LoVo (cell line): ENCODE measurements at regions not wholly inside any gene's neighbourhood (a gene's known extent, or its start where the extent isn't known, plus 50 kb on each side); places are given as distances from the start of the nearest gene placed in this dataset.
"Not testable (repeated sequence)": the region's sequence is repeated elsewhere in the genome, so short reads cannot be mapped to it uniquely, and the experiment has no call there.

Experiments
- DNase-seq: peaks from one replicate; pipeline ENCODE4 v3.0.0-alpha.2; 2016; ENCODE audit warnings: low spot score

DNA sequence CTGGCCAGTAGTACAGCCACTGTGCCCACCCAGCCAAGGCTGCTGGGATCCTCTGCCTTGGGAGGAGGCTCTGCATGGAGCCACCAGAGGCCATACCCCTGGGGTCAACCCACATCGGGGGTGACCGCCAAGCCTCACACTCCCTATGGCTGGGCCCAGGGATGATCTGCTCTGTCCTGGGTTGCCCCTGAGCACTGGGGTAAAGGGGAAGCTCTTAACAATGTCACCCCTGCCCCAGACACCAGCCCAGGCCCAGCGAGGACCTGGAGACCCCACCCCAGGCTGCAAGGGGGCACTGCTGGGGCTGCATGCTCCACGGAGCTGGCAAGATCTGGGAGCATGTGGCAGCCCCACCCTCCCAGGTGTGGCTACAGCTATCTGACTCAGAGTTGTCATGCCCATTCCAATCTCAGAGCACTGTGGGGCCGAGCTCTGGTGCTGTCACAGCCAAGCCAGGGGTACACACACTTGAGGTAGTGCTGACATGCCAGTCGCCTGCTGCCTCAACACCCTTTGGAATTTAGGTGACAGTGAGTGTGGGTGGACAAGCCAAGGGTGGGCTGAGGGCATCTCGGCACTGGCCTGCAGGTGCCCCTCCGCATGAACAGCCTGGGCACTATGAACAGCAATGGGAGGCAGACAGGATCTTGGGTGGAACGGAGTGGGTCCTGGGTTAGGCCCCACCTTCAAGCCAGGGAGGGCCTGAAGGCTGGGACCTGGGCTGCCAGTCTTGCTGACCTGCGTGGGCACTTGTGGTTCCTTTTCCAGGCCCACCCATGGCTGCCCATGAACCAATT, 427.7 kb downstream of the LRRIQ3 start:
- DNase-seq, result no peak

DNA sequence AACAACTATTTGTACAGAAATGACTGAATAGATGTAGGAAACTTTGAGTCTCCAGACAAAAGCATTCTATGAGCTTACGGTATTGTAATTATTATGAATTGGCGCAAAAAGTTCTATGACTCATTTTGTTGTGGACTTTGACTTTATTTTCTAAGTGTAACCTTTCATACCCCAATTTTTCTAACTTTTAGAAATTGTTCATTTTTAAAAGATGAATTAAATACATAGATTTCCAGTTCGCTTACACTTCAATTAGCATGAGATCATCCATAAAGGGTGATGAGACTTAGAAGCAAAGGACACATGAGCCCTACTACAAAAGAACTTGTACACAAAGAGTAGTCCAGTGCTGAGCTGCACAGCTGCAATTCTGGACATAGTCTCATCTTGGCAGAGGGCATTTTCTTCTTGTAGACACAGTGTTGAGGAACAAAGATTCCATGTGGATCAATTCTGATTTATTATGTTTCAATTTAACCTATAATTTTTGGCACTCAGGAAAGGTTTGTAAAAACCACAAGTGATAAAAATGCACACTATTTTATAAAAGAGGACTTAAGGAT, 431.1 kb downstream of the LRRIQ3 start:
- DNase-seq, result no peak

DNA sequence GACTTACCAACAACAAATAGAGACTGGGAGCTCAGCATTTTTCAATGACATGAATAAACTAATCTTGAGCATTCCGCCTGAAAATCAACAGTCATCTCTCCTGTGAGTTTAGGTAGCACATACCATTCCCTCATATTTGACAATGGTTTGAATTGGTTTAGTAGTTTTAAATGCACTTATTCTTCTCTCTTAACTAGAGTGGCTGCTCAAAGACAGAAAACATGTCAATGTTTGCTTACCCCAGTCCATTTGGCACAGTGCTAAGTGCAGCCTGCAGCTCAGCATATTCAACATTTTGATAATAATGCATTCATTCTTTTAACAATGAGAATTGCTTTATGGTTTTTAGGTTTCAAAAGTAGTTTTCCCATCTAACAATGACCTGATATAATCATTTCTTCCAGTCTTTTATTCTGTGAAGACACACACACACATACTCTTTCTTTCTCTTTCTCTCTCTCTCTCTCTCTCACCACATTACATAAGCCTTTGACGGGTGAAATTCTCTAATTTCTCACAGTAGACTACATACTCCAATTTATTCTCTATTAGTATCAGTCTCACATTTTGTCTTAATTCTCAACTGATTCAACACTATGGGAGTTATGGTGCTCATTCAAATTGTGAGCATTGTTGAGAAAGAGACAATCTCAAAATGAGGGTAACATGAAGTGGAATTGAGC, 432.3 kb downstream of the LRRIQ3 start:
- no peak for DNase-seq

DNA sequence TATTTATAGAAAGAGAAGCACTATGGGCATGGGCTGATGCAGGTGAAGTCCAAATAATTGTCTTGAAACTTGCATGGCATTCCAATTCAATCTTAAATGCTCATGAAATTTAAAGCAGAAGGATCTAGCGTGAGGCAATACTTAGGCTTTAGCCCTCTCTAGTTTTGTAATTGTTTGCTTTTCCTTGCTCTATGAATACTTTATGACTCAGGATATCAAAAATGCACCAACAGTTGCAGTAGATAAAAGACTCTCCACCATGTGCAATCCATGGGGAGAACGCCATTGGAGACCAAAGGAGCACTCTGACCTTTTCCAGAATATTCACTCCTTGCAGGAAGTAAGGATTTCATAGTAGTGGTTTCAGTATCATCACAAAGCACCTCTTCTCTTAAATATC, 436.4 kb downstream of the LRRIQ3 start:
- DNase-seq, result no peak

DNA sequence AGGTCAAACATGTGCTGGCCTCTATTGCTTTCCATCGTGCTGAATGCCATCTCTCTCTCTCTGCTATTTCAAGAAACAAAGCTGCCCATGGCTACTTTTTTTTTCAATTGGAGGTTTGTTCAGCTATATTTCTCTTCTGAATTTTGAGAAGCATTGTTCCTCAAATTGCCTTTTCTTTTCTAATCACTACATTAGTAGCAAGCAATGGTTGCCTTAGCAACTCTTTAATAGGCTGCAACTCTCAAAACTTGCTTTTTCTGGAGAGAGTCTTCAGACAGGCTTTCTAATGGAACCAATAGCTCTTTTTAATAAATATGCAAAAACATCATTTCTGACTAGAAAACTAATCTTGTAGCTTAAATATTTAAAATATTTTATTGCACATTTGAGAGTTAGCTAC, 439.0 kb downstream of the LRRIQ3 start:
- no peak for DNase-seq

DNA sequence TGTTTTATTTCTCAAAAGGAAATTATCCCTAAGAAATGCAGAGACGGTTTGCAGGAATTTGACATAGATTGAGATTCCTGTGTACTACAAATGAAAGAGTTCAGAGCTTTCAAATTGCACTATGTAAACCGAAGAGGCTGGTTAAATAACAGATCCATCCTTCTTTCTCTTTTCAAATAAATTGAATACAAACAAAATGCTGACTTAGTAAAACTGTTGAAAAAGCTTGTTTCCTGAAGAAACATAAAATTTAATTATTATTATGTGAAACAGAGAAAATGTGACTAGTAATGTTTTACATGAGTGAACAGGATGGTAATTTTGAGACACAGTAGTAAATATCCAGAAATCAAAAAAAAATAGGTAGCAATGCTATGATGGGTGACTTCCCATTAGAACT, 441.2 kb downstream of the LRRIQ3 start:
- no peak for DNase-seq

DNA sequence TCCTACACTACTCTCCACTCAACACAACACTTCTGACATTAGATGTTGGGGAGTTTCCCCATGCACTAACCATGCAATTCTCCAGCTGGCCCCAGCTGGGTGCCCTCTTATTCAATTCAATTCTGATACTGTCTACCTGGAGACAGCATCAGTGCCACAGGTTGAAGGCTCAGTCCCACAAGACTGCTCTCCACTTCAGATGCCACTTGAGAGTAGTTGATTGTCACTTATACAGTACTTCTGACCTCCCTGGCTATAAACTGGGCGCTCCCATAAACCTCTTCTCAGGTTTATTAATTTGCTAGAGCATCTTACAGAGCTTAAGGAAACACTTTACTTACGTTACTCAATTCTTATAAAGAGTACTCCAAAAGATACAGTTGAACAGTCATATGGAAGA, 442.3 kb downstream of the LRRIQ3 start:
- DNase-seq, result no peak

DNA sequence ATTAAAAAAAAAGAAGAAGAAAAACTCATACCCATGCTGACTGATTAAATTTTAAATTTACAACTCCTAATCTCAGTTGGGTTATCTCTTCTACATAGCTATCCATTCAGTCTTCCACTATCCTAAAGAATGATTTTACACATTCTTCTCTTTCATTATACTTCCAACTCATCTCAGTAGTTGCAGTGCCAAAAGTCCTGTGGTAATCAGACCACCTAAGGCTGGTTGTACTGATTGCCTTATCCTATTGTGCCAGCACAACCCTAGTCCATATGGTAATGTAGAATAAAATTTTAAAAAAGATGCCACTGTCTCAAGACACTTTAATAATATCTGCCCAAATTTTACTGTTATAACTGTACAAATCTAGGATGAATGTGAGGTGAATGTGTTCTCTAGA, 448.0 kb downstream of the LRRIQ3 start:
- no peak for DNase-seq

DNA sequence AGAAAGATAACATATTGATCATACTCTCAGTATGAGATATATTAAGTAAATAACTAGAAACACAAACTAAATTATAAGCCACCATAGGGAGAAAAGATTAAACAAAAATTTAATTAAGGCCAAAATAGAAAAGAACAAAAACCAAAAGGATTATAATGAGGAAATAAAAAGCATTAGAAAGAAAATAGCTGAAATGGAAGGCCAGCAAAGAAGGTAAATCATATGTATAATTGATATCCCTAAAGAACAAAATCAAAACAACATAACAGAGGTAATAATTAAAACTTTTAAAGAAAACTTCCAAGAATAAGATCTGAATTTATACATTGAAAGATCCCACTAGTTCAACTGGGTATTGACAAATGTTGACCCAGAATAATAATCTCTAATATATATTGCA, 453.0 kb downstream of the LRRIQ3 start:
- no peak for DNase-seq

DNA sequence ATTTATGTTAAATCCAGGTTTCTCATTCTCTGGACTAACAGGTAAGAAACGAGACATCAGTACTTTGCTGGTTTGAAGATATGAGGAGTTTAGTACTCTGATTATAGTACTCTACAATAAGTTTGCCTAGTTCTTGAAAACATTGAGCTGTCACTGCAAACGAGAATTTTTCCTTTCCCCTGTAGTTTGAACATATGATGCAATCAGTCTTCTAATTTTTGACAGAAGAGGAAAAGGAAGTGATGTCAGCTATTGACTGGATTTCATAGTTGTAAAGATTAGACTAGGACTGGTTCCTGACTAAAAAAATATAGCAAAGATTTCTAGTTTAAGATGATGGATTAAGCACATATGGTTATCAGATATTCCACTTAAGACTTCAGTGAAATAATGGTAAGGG, 461.9 kb downstream of the LRRIQ3 start:
- DNase-seq, result no peak

DNA sequence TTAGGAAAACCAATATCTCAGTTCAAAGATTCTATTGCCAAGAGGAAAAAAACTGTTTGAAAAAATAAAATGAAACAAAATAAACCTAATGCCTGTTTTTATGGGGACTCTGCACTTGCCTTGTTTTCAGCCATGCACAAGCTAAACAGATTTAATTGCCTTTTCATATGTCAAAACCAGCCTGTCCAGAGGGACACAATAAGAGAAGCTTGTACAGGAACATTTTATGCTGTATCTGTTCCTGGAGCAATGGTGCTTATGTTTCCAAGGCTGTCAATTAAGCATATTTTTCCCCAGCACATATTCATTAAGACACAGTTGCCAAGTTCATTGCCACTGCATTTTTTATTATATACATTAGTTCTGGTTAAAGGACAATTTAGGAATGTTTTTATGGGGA, 470.9 kb downstream of the LRRIQ3 start:
- DNase-seq, result no peak

DNA sequence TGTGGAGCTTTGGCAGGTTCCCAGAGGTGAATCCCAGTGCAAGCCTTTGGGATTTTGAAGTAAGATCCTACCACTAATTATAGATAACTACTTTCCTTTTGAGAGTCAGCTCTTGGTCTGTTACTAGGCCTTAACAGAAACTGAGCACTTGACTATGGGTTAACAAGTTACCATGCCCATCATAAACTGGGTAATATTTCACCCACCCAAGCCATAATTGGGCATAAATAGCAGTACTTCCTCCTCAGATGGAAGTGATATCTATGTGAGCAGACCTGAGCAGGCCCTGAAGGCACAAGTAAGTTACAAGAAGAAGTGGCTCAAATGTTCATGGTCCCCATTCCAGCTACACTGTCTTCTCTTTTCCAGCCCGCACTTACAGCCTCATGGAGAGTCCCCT, 475.9 kb downstream of the LRRIQ3 start:
- no peak for DNase-seq

DNA sequence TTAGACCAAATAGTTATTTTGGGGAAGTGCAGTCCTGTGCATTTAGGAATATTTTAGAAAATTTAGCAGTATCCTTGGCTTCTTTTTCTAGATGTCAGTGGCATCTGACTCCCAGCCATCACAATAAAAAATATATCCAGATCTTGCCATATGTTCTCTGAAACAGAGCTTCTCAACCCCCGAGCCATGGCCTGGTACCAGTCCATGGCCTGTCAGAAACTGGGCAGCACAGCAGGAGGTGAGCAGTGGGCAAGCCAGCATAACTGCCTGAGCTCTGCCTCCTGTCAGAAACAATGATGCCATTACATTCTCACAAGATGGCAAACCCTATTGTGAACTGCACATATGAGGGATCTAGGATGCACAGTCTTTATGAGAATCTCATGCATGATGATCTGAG, 480.0 kb downstream of the LRRIQ3 start:
- DNase-seq, result no peak

DNA sequence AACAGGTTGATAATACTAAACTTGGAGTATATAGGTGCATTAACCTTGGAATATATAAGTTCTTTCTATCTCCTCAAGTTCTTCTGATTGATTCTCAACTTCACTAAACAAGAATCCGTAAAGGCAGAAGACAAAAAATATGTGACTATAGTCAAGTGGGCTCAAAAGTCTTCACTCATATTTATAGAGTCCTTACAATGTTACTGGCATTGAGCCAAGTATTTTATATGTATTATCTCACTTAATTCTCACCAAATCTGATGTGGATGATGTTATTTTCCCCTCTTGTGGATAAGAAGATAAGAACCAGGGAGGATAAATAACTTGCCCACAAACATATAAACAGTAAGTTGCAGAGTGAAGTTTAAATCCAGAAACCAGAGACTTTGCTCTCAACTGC, 486.9 kb downstream of the LRRIQ3 start:
- DNase-seq, result no peak

DNA sequence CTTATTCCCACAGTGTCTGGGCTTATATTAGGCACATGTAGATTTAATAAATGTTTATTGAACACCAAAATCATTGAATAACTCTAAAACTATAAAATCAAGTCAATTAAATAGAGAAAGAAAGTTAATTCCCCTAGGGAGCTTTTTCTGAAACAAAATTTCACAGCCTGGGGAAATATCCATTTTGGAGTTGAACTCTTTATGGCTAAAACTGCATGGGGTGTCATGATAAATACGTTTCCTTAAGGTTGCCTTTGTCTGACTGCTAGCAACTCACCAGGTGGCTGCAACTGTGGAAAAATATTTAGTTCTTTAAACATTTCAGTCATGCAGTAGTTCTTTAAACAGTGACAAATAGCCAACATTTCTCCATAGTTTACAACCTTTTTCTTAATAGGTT, 496.1 kb downstream of the LRRIQ3 start:
- no peak for DNase-seq

DNA sequence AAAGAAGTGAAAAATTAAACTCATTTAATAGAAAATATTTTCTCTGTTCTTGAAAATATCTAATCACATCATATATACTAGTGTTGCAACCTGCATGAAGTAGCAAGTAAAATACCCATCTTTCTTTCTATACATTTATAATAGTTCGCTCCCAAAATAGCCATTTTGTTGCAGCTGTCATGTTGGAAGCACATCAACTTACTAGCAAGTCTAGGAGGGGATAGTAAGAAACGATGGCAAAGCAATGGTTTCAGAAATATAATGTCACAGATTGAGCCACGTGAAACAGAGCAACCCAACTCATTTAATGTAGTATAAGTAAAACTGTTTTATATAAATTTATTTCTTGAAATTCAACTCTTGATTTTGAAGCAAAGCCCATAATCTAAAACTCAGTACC, 521.8 kb downstream of the LRRIQ3 start:
- no peak for DNase-seq

DNA sequence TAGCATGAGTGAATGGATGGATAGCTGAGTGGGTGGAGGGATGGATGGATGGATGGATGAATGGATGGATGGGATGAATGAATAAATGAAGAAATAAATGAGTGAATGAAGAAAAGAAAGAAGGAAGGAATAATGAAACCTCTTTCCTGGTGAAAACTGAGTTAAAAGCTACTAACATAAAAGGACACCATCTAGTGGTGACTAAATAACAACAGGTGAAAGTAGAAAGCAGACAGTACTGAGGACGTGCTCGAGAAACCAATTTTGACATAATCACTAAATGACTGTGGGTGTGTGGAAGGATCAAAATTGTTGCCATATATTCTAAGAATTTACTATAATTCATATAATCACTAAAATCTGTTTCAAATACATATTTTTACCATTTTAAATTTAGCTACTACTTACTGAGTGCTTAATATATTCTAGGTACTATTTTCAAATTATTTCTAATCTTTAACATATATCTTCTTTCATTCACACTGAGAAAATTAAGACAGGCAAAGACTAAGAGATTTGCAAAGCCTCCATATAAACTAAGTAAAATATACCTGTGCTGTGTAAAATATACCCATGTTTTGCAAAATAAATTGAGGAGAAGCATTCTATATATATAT, 522.9 kb downstream of the LRRIQ3 start:
- DNase-seq, result peak; percentile 58

DNA sequence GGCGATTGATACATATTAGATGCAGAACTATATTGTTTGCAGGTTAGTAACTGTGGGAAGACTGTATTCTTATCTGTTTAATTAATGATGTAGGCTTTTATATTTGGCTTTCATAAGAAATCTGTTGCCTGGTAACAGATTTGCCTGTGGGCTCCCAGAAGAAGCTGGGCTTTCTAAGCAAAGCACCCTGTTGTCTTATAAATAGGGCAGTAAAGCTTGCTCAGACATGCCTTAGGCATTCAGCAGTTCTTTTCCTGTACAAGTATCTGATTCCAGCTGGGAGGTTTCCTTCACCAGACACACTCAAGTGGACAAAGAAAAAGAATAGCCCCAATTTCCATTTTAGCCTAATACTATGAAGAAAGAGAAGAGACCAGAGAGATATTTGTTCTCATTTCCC, 524.0 kb downstream of the LRRIQ3 start:
- DNase-seq, result no peak

DNA sequence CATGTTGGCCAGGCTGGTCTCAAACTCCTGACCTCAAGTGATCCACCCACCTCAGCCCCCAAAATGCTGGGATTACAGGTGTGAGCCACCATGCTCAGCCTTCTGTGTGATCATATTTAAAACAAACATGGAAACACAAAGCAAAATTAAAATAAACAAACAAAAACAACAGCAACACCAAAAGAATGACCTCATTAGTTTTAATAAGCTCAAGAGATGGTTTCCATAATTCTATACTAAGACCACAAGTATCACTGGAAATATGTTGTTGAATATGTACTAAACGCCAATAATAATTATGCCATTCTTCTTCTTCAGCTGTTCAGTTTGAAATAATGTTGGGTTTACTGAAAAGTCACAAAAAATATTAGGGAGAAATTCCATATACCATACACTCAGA, 526.4 kb downstream of the LRRIQ3 start:
- no peak for DNase-seq

DNA sequence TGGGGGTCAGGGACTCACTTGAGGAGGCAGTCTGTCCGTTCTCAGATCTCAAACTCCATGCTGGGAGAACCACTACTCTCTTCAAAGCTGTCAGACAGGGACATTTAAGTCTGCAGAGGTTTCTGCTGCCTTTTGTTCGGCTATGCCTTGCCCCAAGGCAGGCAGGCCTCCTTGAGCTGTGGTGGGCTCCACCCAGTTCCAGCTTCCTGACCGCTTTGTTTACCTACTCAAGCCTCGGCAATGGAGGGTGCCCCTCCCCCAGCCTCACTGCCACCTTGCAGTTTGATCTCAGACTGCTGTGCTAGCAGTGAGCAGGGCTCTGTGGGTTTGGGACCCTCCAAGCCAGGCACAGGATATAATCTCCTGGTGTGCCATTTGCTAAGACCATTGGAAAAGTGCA, 530.0 kb downstream of the LRRIQ3 start:
- not testable (repeated sequence) for DNase-seq

DNA sequence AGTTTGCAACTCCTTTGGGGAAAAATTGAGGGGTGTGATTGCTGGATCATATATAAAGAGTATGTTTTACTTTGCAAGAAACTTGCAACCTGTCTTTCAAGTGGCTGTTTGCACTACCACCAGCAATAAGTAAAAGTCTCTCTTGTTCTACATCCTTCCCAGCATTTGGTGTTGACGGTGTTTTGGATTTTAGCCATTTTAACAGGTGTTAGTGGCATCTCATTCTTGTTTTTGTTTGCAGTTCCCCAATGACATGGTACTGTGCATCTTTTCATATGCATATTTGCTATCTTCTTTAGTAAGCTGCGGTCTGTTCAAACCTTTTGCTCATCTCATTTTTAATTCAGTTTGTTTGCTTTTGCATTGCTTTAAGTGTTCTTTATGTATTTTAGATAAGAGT, 535.5 kb downstream of the LRRIQ3 start:
- no peak for DNase-seq

DNA sequence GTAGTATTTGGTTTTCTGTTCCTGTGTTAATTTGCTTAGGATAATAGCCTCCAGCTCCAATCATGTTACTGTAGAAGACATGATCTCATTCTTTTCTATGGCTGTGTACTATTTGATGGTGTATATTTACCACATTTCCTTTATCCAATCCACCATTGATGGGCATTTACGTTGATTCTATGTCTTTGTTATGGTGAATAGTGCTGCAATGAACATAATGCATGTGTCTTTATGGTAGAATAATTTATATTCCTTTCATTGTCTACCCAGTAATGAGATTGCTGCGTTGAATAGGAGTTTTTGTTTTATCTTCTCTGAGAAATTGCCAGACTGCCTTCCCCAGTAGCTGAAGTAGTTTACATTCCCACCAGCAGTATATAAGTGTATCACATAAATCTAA, 538.8 kb downstream of the LRRIQ3 start:
- no peak for DNase-seq

DNA sequence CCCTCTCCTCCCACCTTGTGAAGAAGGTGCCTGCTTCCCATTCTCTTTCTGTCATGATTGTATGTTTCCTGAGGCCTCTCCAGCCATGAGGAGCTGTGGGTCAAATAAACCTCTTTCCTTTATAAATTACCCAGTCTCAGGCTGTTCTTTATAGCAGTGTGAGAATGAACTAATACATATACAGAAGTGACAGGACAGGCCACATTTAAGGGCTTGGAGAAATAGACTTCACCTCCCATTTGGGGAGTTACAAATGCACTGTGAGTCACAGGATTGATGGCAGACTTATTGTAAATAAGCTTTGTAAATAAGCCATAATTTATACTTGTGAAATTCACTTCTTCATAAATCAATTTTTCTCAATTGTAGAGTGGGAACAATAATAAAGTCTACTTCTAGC, 543.3 kb downstream of the LRRIQ3 start:
- DNase-seq, result no peak
